ENCODE measurements at regions not wholly inside any gene's neighbourhood (a gene's known extent, or its start where the extent isn't known, plus 50 kb on each side); places are given as distances from the start of the nearest gene placed in this dataset.

DNA sequence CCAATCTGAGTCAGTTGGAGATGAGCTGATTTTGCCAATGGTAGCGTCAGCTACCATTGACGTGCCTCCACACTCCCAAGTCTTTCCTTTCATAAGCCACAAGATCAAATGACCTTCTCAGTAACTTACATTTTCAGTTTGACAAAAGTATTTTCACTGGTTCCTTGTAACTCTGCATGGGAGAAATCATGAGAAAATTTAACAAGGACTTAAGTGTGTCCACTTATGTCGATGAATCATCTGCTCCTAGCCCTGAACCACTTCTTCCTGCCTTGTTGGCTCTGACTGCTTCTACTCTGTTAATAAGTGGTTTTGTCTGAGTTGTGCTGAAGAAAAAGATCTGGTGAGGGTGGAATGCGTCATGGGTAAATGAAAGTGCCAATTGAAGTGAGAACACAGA lies 101.2 kb downstream of the NFKBIZ start:
- no peak for TF ChIP-seq CTCF (IDR thresholded peaks at IDR 0.05; ENCODE audit: low read depth, low read length, missing control alignments)
- no peak overlapping the region for H3K4me3 ChIP-seq (replicated peaks; ENCODE audit: low read depth, low read length)
- peak; percentile 30 for DNase-seq (ENCODE audit: extremely low read depth, low read depth)

DNA sequence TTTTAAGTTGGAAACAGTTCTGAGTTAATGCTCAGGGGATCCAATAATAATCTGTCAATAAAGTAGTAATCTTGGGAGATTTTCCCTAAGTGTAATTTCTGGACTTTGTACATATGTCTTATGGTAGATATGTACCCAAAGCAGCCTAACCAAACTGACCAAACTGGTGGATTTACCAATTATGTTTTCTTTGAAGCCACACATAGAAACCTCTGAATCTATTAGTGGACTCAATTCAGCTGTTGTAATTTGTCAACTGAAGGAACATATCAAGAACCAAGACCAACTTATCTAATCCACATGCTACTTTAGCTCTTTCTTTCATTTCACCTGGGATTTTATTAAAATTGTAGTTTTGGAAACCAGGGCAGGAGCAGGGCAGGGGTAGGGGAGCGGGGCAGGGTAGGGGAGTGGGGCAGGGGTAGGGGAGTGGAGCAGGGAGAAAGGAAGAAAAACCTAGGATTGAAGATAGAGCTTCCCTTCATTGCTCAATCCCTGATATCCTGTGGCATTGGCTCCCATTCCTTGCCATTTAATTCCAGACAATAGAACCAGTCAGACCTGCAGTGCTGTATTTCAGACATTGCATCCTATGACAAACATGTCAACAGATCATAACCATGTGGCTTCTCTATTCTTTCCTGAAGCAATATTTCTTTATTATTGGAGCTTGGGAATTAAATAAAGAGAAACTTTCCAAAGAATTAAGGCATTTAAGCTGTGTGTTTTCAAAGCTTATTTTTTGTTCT lies 101.8 kb downstream of the NFKBIZ start:
- no peak overlapping the region for H3K4me3 ChIP-seq (replicated peaks; ENCODE audit: low read depth, low read length)
- TF ChIP-seq CTCF (IDR thresholded peaks at IDR 0.05; ENCODE audit: low read depth, low read length, missing control alignments), result no peak
- DNase-seq (ENCODE audit: extremely low read depth, low read depth), result no peak

DNA sequence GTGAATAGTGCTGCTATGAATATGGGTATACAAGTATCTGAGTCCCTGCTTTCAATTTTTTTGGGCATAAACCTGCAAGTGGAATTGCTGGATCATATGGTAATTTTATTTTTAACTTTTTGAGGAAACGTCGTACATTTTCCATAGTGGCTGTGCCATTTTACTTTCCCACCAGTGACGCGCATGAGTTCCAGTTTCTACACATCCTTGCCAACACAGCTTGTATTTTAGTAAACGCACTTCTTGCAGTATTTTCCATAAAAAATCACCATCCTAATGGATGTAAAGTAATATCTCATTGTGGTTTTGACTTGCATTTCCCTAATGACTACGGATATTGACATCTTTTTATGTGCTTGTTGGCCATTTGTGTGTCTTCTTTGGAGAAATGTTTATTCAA lies 105.0 kb downstream of the NFKBIZ start:
- no peak for DNase-seq (ENCODE audit: extremely low read depth, low read depth)
- no peak overlapping the region for H3K4me3 ChIP-seq (replicated peaks; ENCODE audit: low read depth, low read length)
- no peak for TF ChIP-seq CTCF (IDR thresholded peaks at IDR 0.05; ENCODE audit: low read depth, low read length, missing control alignments)

DNA sequence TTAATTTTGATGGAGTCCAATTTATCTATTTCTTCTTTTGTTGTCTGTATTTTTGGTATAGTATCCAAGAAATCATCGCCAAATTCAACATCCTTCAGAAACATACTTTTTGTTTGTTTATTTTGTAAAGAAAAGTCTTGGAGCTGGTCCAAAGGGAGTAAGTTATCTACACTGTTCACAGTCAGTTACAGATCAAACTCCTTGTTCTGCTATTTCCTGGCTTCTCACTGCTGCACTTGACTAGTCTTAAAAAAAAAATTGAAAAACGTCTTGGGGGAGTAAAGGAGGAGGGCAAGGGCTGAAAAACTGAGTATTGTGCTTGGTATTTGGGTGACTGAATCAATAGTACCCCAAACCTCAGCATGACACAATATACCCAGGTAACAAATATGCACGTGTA lies 105.6 kb downstream of the NFKBIZ start:
- DNase-seq (ENCODE audit: extremely low read depth, low read depth), result no peak
- no peak for TF ChIP-seq CTCF (IDR thresholded peaks at IDR 0.05; ENCODE audit: low read depth, low read length, missing control alignments)
- no peak overlapping the region for H3K4me3 ChIP-seq (replicated peaks; ENCODE audit: low read depth, low read length)

DNA sequence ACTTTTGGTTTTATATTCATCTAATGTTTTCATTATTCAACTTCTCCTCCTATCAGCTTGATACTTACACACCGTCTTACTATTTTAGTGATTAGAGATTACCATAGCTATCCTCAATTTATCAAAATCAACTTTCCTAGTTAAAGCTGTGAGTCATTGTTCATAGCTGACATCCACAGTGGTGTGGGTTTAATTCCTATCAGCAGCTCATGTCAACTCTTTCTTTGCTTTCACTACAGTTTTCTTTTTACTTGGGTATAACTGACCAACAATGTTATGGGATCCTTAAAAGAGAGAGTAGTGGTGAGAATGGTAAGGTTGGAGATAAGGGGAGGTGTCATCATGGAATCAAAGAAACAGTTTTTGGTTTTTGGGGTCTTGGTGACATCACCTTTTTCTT lies 112.7 kb downstream of the NFKBIZ start:
- H3K4me3 ChIP-seq (replicated peaks; ENCODE audit: low read depth, low read length), result no peak overlapping the region
- no peak for DNase-seq (ENCODE audit: extremely low read depth, low read depth)
- no peak for TF ChIP-seq CTCF (IDR thresholded peaks at IDR 0.05; ENCODE audit: low read depth, low read length, missing control alignments)

GRCh38 chr3:101963902-101964362 lies 114.6 kb downstream of the NFKBIZ start:
- no peak overlapping the region for H3K4me3 ChIP-seq (replicated peaks; ENCODE audit: low read depth, low read length)
- no peak for TF ChIP-seq CTCF (IDR thresholded peaks at IDR 0.05; ENCODE audit: low read depth, low read length, missing control alignments)
- no peak for DNase-seq (ENCODE audit: extremely low read depth, low read depth)

DNA sequence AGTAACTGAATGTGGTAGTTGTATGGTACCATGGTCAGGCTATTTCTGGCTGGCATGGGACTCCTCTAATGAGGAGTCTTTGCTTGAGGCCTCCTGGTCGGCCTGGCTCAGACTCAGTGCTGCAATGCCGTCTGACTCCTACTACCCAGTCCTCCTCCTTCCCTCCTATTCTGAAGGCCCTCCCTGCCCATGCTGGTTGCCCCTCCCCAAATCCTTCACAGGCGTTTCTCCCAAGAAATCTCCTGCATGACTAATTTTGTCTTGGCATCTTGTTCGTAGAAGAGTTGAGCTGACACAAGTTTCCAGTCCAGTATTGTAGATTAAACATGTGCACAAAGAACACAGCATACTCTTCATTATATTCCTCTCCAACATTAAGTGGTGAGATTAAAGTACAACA lies 115.5 kb downstream of the NFKBIZ start:
- no peak for TF ChIP-seq CTCF (IDR thresholded peaks at IDR 0.05; ENCODE audit: low read depth, low read length, missing control alignments)
- no peak for DNase-seq (ENCODE audit: extremely low read depth, low read depth)
- H3K4me3 ChIP-seq (replicated peaks; ENCODE audit: low read depth, low read length), result no peak overlapping the region

Measured in HFF-Myc (cell line).